ENCODE measurements at regions not wholly inside any gene's neighbourhood (a gene's known extent, or its start where the extent isn't known, plus 50 kb on each side); places are given as distances from the start of the nearest gene placed in this dataset.
"Not testable (repeated sequence)": the region's sequence is repeated elsewhere in the genome, so short reads cannot be mapped to it uniquely, and the experiment has no call there.

GRCh38 chr13:50468849-50469669, 374.4 kb downstream of the DLEU7 start:
- H3K4me1 Mint-ChIP-seq (ENCODE audit: insufficient read depth, unreplicated experiment), result no peaks in the 10 kb centered on the region
- no peaks in the 10 kb centered on the region for H3K27me3 Mint-ChIP-seq (ENCODE audit: insufficient read depth, unreplicated experiment)
- BruUV-seq (replicated peaks), result no TSS peak
- TF ChIP-seq CTCF (IDR thresholded peaks at IDR 0.05; ENCODE audit: unreplicated experiment), result no peak
- DNase-seq (ENCODE audit: unreplicated experiment), result no peak
- H3K36me3 Mint-ChIP-seq (ENCODE audit: insufficient read depth, unreplicated experiment), result no peaks in the 10 kb centered on the region
- H3K4me3 Mint-ChIP-seq (ENCODE audit: unreplicated experiment), result no peak overlapping the region
- CTCF ChIA-PET, result no interaction called here
- intact Hi-C loops (cut with micrococcal nuclease), result no loop called here
- H3K9me3 Mint-ChIP-seq (ENCODE audit: unreplicated experiment), result no peaks in the 10 kb centered on the region
- POLR2A ChIA-PET, result no interaction called here
- H3K27ac Mint-ChIP-seq (ENCODE audit: low read depth, unreplicated experiment), result no peak overlapping the region

GRCh38 chr13:50473050-50473449, 370.4 kb downstream of the DLEU7 start:
- POLR2A ChIA-PET, result interaction anchor here (1.3 kb wide), 1 partner anchor 25 kb away, joined by 4 read pairs; no protein-coding TSS in a partner anchor
- BruUV-seq (replicated peaks); H3K4me3 Mint-ChIP-seq (ENCODE audit: unreplicated experiment); H3K27ac Mint-ChIP-seq (ENCODE audit: low read depth, unreplicated experiment); CTCF ChIA-PET; DNase-seq (ENCODE audit: unreplicated experiment); H3K4me1 Mint-ChIP-seq (ENCODE audit: insufficient read depth, unreplicated experiment); intact Hi-C loops (cut with micrococcal nuclease); H3K36me3 Mint-ChIP-seq (ENCODE audit: insufficient read depth, unreplicated experiment); H3K27me3 Mint-ChIP-seq (ENCODE audit: insufficient read depth, unreplicated experiment); H3K9me3 Mint-ChIP-seq (ENCODE audit: unreplicated experiment): not testable (repeated sequence)

DNA sequence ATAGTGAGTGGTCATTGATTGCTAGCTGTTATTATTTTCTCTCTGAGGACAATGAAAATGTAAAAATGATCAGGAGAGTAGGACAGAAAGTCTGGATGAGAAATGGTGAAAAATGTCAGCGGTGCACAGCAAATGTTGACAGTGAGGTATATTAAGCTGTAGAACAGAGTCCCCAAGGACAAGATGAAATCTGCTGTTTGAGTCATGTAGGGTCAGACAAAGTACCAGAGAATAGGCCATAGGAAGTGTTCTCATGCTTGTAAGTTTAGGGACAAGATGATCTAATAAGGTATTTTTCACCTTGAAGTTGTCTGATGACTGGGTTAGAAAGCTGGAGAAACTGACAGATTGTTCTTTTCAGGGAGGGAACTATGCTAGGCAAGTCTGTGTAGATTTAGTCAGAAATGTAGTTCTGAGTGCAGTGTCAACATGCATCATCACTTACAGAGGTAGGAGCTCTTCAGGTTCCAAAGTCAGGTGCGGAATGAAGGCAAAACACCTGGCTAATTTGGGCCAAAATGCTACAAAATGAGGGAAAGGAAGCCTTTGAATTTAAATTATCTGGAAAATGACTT, 369.3 kb downstream of the DLEU7 start:
- Mint-ChIP-seq H3K4me3 (ENCODE audit: unreplicated experiment) (no peak overlapping the region), H3K27me3 (ENCODE audit: insufficient read depth, unreplicated experiment) (no peaks in the 10 kb centered on the region), H3K27ac (ENCODE audit: low read depth, unreplicated experiment) (no peak overlapping the region), H3K4me1 (ENCODE audit: insufficient read depth, unreplicated experiment) (no peaks in the 10 kb centered on the region), H3K36me3 (ENCODE audit: insufficient read depth, unreplicated experiment) (no peaks in the 10 kb centered on the region), H3K9me3 (ENCODE audit: unreplicated experiment) (no peaks in the 10 kb centered on the region)
- intact Hi-C loops (cut with micrococcal nuclease), result no loop called here
- ChIA-PET POLR2A (interaction anchor here (0.6 to 1.3 kb wide), 5 partner anchors 9 to 521 kb away, joined by 3 to 4 read pairs (median 3); no protein-coding TSS in a partner anchor), CTCF (no interaction called here)
- no peak for TF ChIP-seq CTCF (IDR thresholded peaks at IDR 0.05; ENCODE audit: unreplicated experiment)
- DNase-seq (ENCODE audit: unreplicated experiment), result no peak
- no TSS peak for BruUV-seq (replicated peaks)

DNA sequence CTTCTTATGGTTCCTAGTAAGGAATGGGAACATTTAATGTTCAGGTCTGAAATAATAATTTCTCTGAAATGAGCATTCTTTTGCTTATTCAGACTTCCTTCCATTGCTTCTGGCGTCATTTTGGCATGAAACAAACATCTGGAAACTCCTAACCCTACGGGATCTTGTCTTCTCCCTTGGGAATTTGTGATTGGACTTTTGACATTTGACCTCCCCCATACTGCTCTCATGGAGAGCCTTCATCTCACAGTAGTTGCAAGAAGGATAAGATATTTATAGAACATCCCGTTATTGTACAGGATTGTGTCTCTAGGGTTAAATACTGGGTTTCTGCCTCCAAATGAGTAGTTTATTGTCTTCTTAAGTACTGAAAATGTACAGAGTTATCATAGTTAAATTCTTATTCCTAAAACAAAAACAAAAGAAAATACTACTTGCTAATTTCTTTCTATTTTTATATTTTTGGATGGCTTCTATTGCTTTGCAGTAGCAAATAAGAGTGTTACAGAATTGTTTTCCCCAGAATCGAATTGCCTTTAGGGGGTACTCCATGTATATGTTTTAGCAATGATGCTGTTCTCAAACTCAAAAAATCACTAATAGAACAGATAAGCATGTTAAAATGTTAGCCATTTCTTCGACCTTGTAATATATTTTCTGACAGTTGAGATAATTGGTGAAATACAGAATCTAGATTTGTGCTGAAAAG, 366.8 kb downstream of the DLEU7 start:
- H3K27me3 Mint-ChIP-seq (ENCODE audit: insufficient read depth, unreplicated experiment), result no peaks in the 10 kb centered on the region
- POLR2A ChIA-PET, result no interaction called here
- no peaks in the 10 kb centered on the region for H3K9me3 Mint-ChIP-seq (ENCODE audit: unreplicated experiment)
- BruUV-seq (replicated peaks), result no TSS peak
- CTCF ChIA-PET, result no interaction called here
- H3K36me3 Mint-ChIP-seq (ENCODE audit: insufficient read depth, unreplicated experiment), result no peaks in the 10 kb centered on the region
- no peak for DNase-seq (ENCODE audit: unreplicated experiment)
- intact Hi-C loops (cut with micrococcal nuclease), result no loop called here
- TF ChIP-seq CTCF (IDR thresholded peaks at IDR 0.05; ENCODE audit: unreplicated experiment), result no peak
- H3K4me3 Mint-ChIP-seq (ENCODE audit: unreplicated experiment), result no peak overlapping the region
- no peak overlapping the region for H3K27ac Mint-ChIP-seq (ENCODE audit: low read depth, unreplicated experiment)
- H3K4me1 Mint-ChIP-seq (ENCODE audit: insufficient read depth, unreplicated experiment), result no peaks in the 10 kb centered on the region
